ENCODE measurements at regions not wholly inside any gene's neighbourhood (a gene's known extent, or its start where the extent isn't known, plus 50 kb on each side); places are given as distances from the start of the nearest gene placed in this dataset.

GRCh38 chr2:217481577-217481976, 521.2 kb downstream of the TNS1 start:
- no peak for DNase-seq (ENCODE audit: low read depth, low spot score)
- in situ Hi-C loops (cut with HindIII; ENCODE audit: low pct_unique_long_range_greater_than_20kb, low sequenced_read_pairs) (no loop called here), intact Hi-C loops (cut with micrococcal nuclease; ENCODE audit: unreplicated experiment) (no loop called here)
- Histone ChIP-seq H3K36me3 (ENCODE audit: control insufficient read depth, insufficient read depth, low read length) (no peaks in the 10 kb centered on the region), H3K27me3 (ENCODE audit: control insufficient read depth, insufficient read depth, low read length) (no peaks in the 10 kb centered on the region), H3K9me3 (ENCODE audit: control insufficient read depth, insufficient read depth, low read depth, low read length) (no peaks in the 10 kb centered on the region), H3K4me1 (ENCODE audit: control insufficient read depth, insufficient read depth, low read length) (no peaks in the 10 kb centered on the region), H3K27ac (ENCODE audit: low read length) (no peak overlapping the region), H3K4me3 (ENCODE audit: low read depth in 2 of 2, low read length in 2 of 2) (no peak overlapping the region)
- CTCF ChIA-PET: no interaction called here
- no TSS peak for BruUV-seq (replicated peaks)
- ATAC-seq: no peak
- POLR2A ChIA-PET: no interaction called here
- TF ChIP-seq SIN3A (IDR thresholded peaks at IDR 0.05; ENCODE audit: borderline replicate concordance, insufficient read depth, low read depth, low read length) (no peak), POLR2AphosphoS5 (IDR thresholded peaks at IDR 0.05; ENCODE audit: low read depth, low read length) (no peak), REST (IDR thresholded peaks at IDR 0.05; ENCODE audit: insufficient read depth in 1 of 2, low read depth in 2 of 2, low read length in 1 of 2) (no peak), TCF7L2 (IDR thresholded peaks at IDR 0.05; ENCODE audit: low read depth, low read length) (no peak), CTCF (IDR thresholded peaks at IDR 0.05) (no peak)

GRCh38 chr2:217479566-217479965, 523.2 kb downstream of the TNS1 start:
- no peak for ATAC-seq
- Histone ChIP-seq H3K9me3 (ENCODE audit: control insufficient read depth, insufficient read depth, low read depth, low read length) (no peaks in the 10 kb centered on the region), H3K4me3 (ENCODE audit: low read depth in 2 of 2, low read length in 2 of 2) (no peak overlapping the region), H3K4me1 (ENCODE audit: control insufficient read depth, insufficient read depth, low read length) (no peaks in the 10 kb centered on the region), H3K36me3 (ENCODE audit: control insufficient read depth, insufficient read depth, low read length) (no peaks in the 10 kb centered on the region), H3K27me3 (ENCODE audit: control insufficient read depth, insufficient read depth, low read length) (no peaks in the 10 kb centered on the region), H3K27ac (ENCODE audit: low read length) (no peak overlapping the region)
- BruUV-seq (replicated peaks): no TSS peak
- POLR2A ChIA-PET: no interaction called here
- in situ Hi-C loops (cut with HindIII; ENCODE audit: low pct_unique_long_range_greater_than_20kb, low sequenced_read_pairs): no loop called here
- TF ChIP-seq CTCF (IDR thresholded peaks at IDR 0.05): no peak
- TF ChIP-seq TCF7L2 (IDR thresholded peaks at IDR 0.05; ENCODE audit: low read depth, low read length): no peak
- TF ChIP-seq POLR2AphosphoS5 (IDR thresholded peaks at IDR 0.05; ENCODE audit: low read depth, low read length): no peak
- no peak for TF ChIP-seq REST (IDR thresholded peaks at IDR 0.05; ENCODE audit: insufficient read depth in 1 of 2, low read depth in 2 of 2, low read length in 1 of 2)
- TF ChIP-seq SIN3A (IDR thresholded peaks at IDR 0.05; ENCODE audit: borderline replicate concordance, insufficient read depth, low read depth, low read length): no peak
- intact Hi-C loops (cut with micrococcal nuclease; ENCODE audit: unreplicated experiment): no loop called here
- CTCF ChIA-PET: no interaction called here
- no peak for DNase-seq (ENCODE audit: low read depth, low spot score)

Data from Panc1 (cell line).